NT2/D1 (cell line): ENCODE measurements at regions not wholly inside any gene's neighbourhood (a gene's known extent, or its start where the extent isn't known, plus 50 kb on each side); places are given as distances from the start of the nearest gene placed in this dataset.

ENCODE experiments used
- DNase-seq: peaks from one replicate; pipeline ENCODE4 v3.0.0-alpha.2; 2011; ENCODE audit warnings: low read depth, low spot score
- H3K27me3 ChIP-seq: 2 replicates; pipeline ENCODE4 v1.6.0; 2011; ENCODE audit warnings: mild to moderate bottlenecking; ENCODE audit not compliant: insufficient read length, insufficient read depth
- H3K36me3 ChIP-seq: 2 replicates; pipeline ENCODE4 v1.6.1; 2011; ENCODE audit warnings: mild to moderate bottlenecking, low read length, mixed read lengths; ENCODE audit not compliant: insufficient read depth, insufficient read length
- H3K4me1 ChIP-seq: 2 replicates; pipeline ENCODE4 v1.5.1; 2011; ENCODE audit not compliant: insufficient read depth, insufficient read length
- H3K4me3 ChIP-seq: 2 replicates; pipeline ENCODE4 v1.5.1; 2011; ENCODE audit warnings: low read depth; ENCODE audit not compliant: insufficient read length
- H3K9ac ChIP-seq: 2 replicates; pipeline ENCODE4 v1.6.0; 2011; ENCODE audit warnings: low read depth; ENCODE audit not compliant: insufficient read length
- H3K9me3 ChIP-seq: 2 replicates; pipeline ENCODE4 v1.5.1; 2011; ENCODE audit warnings: mild to moderate bottlenecking, low read length; ENCODE audit not compliant: insufficient read depth
- SUZ12 ChIP-seq: IDR thresholded peaks from 2 replicates; pipeline ENCODE4 v1.6.1; 2011; ENCODE audit not compliant: insufficient read length, insufficient read depth; ENCODE audit errors: extremely low read depth
- YY1 ChIP-seq: IDR thresholded peaks from 2 replicates; pipeline ENCODE4 v1.6.1; 2011; ENCODE audit not compliant: insufficient read length, insufficient read depth
- ZNF274 ChIP-seq: IDR thresholded peaks from 2 replicates; pipeline ENCODE4 v1.6.1; 2011; ENCODE audit warnings: mild to moderate bottlenecking, low read depth, low read length

DNA sequence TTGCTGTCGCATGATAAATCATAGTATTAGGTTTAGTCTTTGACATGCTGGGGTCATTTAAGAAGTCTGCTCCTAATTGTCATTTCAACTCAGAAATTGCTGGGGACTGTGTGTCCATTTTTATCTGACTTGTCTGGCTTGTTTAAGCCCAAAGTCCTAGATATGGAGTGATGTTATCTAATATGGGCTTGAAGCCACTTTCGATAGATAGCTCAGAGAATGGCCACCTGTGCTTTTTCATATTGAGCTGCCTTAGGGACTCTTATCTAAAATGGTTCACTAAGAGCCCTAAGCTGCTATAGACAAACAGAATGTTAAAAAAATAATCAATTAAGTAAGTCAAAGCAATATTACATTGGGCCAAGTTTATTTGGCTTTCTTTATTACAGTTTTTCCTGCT lies 81.6 kb upstream of the CNTNAP4 start:
- H3K9ac ChIP-seq, result no peak overlapping the region
- H3K4me1 ChIP-seq, result no peaks in the 10 kb centered on the region
- no peaks in the 10 kb centered on the region for H3K27me3 ChIP-seq
- DNase-seq, result no peak
- no peaks in the 10 kb centered on the region for H3K9me3 ChIP-seq
- H3K36me3 ChIP-seq, result no peaks in the 10 kb centered on the region
- no peak overlapping the region for H3K4me3 ChIP-seq
- TF ChIP-seq YY1, result no peak
- TF ChIP-seq SUZ12, result no peak
- no peak for TF ChIP-seq ZNF274

DNA sequence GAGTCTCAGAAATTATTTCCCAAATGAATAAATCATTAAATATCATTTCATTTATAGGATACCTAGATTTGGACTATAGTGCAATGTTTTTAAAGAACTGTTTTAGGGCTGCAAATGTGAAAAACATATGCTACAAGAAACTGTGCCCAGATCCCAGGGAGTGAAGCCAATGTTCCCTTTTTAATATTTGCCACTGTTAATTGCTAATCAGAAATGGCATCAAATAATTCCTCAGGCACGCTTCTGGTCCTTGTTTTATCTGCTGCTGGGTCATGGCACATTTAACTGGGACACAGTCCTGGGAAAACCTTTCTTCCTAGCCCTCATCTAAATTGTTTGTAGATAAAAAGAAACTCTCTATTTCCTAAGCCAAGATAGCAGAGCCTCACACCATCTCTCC lies 79.3 kb upstream of the CNTNAP4 start:
- TF ChIP-seq SUZ12, result no peak
- no peak for TF ChIP-seq YY1
- no peak for TF ChIP-seq ZNF274
- H3K27me3 ChIP-seq, result no peaks in the 10 kb centered on the region
- no peaks in the 10 kb centered on the region for H3K36me3 ChIP-seq
- no peaks in the 10 kb centered on the region for H3K9me3 ChIP-seq
- no peak overlapping the region for H3K4me3 ChIP-seq
- no peaks in the 10 kb centered on the region for H3K4me1 ChIP-seq
- H3K9ac ChIP-seq, result no peak overlapping the region
- DNase-seq, result no peak

DNA sequence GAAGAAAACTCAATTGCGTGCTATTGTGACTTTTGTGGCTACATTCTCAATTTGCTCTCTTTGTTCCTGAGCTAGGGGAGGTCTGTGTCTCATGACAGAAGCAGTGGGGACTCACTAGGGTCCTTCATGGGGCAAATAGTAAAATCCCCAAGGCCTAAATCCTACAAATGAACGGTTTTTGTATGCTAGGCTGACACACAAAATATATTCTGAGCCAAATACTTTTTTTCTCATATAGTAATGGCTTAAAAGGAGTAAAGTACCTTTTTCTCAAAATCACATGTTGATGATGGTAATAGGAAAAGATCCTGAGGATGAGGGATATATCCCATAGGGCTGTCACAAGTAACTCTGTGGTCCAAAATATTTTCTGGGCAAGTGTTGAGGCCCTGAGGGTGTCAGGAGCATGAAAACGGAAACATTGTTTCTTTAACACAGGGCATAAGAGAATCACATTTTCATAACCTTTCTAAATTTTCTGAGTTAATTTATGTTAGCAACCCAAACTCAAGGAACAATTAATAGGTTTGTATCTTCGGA lies 77.5 kb upstream of the CNTNAP4 start:
- H3K36me3 ChIP-seq, result no peaks in the 10 kb centered on the region
- H3K4me3 ChIP-seq, result no peak overlapping the region
- no peaks in the 10 kb centered on the region for H3K4me1 ChIP-seq
- no peaks in the 10 kb centered on the region for H3K27me3 ChIP-seq
- TF ChIP-seq YY1 (no peak), SUZ12 (no peak), ZNF274 (no peak)
- H3K9ac ChIP-seq, result no peak overlapping the region
- no peaks in the 10 kb centered on the region for H3K9me3 ChIP-seq
- DNase-seq, result no peak

DNA sequence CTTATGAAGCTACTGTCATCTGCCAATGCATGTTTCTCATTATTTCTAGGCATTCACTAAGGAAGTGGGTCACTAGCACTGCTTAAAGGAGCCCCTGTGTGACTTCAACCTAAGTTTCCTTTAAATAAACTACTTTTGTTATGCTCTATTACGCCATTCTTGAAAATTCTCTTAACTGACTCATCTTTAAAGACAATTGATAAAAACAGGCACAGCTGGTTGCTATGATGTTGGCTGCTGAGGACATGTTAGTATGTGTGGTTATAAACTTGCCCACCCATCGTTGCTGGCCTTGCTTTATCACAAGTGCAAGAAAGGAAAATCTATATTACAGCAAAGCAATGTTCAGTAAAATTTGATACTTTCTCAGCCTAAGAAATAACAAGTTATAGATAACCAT lies 75.8 kb upstream of the CNTNAP4 start:
- H3K27me3 ChIP-seq, result no peaks in the 10 kb centered on the region
- no peaks in the 10 kb centered on the region for H3K36me3 ChIP-seq
- DNase-seq, result no peak
- no peak overlapping the region for H3K4me3 ChIP-seq
- no peak overlapping the region for H3K9ac ChIP-seq
- TF ChIP-seq SUZ12 (no peak), YY1 (no peak), ZNF274 (no peak)
- no peaks in the 10 kb centered on the region for H3K9me3 ChIP-seq
- no peaks in the 10 kb centered on the region for H3K4me1 ChIP-seq

DNA sequence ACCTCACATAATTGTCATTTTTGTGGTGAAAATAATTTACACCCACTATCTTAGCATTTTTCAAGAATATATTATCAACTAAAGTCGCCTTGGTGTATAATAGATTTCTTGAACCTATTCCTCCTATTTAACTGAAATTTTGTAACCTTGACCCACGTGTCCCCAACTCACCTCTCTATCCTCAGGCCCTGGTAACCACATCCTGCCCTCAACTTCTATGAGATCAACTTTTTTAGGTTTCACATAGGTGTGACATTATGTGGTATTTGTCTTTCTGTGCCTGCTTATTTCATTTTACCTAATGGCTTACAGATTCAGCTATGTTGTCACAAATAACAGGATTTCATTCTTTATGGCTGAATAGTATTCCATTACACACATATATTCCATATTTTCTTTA lies 73.0 kb upstream of the CNTNAP4 start:
- Histone ChIP-seq H3K4me1 (no peaks in the 10 kb centered on the region), H3K9me3 (peaks cover 9% of the 10 kb centered on the region; the same call in 1 of the 2 replicates), H3K36me3 (no peaks in the 10 kb centered on the region), H3K9ac (no peak overlapping the region), H3K27me3 (no peaks in the 10 kb centered on the region), H3K4me3 (no peak overlapping the region)
- no peak for DNase-seq
- TF ChIP-seq SUZ12 (no peak), ZNF274 (no peak), YY1 (no peak)

DNA sequence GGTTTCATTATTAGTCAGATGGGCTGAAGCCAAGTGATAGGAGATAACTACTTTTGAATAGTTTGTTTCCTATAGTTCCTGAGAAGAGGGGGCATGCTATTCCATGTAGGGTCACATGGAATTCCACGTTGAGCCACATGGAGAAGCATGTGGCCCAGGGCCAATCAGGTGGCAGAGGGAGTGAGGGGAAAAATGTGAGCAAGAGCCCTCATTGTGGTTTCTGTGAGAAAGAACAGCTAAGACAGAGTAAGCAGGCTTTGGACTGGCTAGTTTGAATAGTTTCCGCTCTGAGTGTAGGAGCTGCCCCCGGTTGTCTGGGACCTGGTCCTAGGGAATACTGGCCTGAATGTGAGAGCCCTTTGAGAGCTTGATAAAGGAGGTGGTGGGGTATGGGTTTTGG lies 69.9 kb upstream of the CNTNAP4 start:
- DNase-seq, result no peak
- peaks cover 26% of the 10 kb centered on the region for H3K9me3 ChIP-seq
- no peaks in the 10 kb centered on the region for H3K4me1 ChIP-seq
- no peak overlapping the region for H3K9ac ChIP-seq
- no peaks in the 10 kb centered on the region for H3K36me3 ChIP-seq
- H3K4me3 ChIP-seq, result no peak overlapping the region
- H3K27me3 ChIP-seq, result no peaks in the 10 kb centered on the region
- no peak for TF ChIP-seq ZNF274
- TF ChIP-seq SUZ12, result no peak
- no peak for TF ChIP-seq YY1

DNA sequence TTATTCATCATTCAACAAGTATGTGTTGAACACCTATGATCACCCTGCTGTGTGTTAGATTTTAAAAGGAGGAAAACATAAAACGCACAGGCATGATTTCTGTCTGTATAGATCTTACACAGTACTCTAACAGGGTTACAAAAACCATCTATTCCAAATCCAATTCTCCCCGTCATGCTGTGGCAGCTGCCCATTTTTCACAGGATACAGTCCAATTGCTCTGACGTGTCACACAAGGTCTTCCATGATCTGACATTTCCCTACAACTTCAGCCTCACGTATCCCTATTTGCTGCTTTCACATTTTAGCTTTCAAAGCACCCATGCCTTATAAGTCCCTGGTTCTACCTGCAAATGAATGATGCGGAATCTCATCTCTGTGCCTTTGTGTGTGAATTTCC lies 67.0 kb upstream of the CNTNAP4 start:
- Histone ChIP-seq H3K4me1 (no peaks in the 10 kb centered on the region), H3K36me3 (no peaks in the 10 kb centered on the region), H3K9ac (no peak overlapping the region), H3K9me3 (peaks cover 40% of the 10 kb centered on the region), H3K4me3 (no peak overlapping the region), H3K27me3 (no peaks in the 10 kb centered on the region)
- no peak for DNase-seq
- TF ChIP-seq YY1, result no peak
- TF ChIP-seq SUZ12, result no peak
- TF ChIP-seq ZNF274, result no peak
